Astrocyte of the cerebellum (primary cell): ENCODE measurements at regions not wholly inside any gene's neighbourhood (a gene's known extent, or its start where the extent isn't known, plus 50 kb on each side); places are given as distances from the start of the nearest gene placed in this dataset.
A peak's percentile ranks its signal among the peaks of the same experiment; 100 is the strongest.

Experiments used
- DNase-seq: peaks from one replicate; pipeline ENCODE4 v3.0.0-alpha.2; 2011; ENCODE audit warnings: low read depth
- H3K4me3 ChIP-seq: 2 replicates; pipeline ENCODE4 v1.5.1; 2011; ENCODE audit warnings: mild to moderate bottlenecking, low read depth, low read length, moderate library complexity
- in situ Hi-C: cut with HindIII; loops from 2 replicates; pipeline ENCODE4 v1.10.0; 2017; ENCODE audit warnings: low sequenced_read_pairs
- TF ChIP-seq, protein P1 (sequence below): IDR thresholded peaks from 2 replicates; pipeline ENCODE4 v1.5.1; 2012; ENCODE audit warnings: low read length, low read depth, moderate library complexity, mild to moderate bottlenecking; ENCODE audit errors: missing control alignments

DNA sequence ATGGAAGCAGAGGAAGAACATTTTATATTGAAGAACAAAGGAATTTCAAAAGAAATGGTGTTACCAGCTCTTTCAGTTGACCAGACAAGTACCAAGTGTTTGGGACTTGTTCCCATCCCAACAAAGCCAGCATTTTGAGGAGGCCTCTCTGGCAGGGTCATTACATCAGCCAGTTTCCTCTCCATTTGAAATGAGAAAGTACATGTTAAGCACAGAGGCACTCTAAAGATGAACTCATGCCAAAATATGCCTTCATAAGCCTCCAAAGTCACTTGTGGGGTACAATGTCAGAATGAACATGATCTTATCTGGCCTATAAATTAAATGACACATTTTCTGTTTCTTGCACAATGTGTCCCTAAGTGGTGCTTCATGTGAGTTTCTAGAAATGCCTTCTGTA lies 223.9 kb downstream of the PRL start:
- no peak for DNase-seq
- H3K4me3 ChIP-seq: no peak overlapping the region
- TF ChIP-seq, protein P1, sequence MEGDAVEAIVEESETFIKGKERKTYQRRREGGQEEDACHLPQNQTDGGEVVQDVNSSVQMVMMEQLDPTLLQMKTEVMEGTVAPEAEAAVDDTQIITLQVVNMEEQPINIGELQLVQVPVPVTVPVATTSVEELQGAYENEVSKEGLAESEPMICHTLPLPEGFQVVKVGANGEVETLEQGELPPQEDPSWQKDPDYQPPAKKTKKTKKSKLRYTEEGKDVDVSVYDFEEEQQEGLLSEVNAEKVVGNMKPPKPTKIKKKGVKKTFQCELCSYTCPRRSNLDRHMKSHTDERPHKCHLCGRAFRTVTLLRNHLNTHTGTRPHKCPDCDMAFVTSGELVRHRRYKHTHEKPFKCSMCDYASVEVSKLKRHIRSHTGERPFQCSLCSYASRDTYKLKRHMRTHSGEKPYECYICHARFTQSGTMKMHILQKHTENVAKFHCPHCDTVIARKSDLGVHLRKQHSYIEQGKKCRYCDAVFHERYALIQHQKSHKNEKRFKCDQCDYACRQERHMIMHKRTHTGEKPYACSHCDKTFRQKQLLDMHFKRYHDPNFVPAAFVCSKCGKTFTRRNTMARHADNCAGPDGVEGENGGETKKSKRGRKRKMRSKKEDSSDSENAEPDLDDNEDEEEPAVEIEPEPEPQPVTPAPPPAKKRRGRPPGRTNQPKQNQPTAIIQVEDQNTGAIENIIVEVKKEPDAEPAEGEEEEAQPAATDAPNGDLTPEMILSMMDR: no peak
- in situ Hi-C loops: no loop called here

GRCh38 chr6:22073516-22074198 lies 223.2 kb downstream of the PRL start:
- in situ Hi-C loops: no loop called here
- TF ChIP-seq, protein P1: no peak
- no peak for DNase-seq

DNA sequence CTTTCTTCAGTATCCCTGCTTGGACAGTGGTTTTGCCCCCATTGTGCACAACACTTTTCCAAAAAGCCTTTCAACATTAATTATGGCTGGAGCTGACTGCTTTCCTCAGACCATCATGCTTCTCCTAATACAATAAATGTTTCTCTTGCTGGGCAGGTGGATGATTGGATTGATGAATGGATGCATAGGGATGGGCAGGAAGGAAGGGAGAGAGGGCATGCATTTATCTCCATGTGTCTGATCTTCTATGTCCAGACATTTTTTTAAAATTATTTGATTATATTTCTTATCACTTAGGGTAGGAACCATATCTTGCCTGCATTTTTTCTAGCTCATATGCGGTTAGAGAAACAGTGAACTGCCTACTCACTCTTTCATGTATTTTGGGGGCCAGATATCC lies 218.5 kb downstream of the PRL start:
- in situ Hi-C loops: no loop called here
- DNase-seq: no peak
- TF ChIP-seq, protein P1: no peak
- H3K4me3 ChIP-seq: no peak overlapping the region

More at GRCh38 chr6:22073516-22074198, 223.2 kb downstream of the PRL start:
- no peak overlapping the region for H3K4me3 ChIP-seq

GRCh38 chr6:22078802-22079545 lies 217.9 kb downstream of the PRL start:
- TF ChIP-seq, protein P1: no peak
- no peak overlapping the region for H3K4me3 ChIP-seq
- in situ Hi-C loops: no loop called here
- DNase-seq: no peak

DNA sequence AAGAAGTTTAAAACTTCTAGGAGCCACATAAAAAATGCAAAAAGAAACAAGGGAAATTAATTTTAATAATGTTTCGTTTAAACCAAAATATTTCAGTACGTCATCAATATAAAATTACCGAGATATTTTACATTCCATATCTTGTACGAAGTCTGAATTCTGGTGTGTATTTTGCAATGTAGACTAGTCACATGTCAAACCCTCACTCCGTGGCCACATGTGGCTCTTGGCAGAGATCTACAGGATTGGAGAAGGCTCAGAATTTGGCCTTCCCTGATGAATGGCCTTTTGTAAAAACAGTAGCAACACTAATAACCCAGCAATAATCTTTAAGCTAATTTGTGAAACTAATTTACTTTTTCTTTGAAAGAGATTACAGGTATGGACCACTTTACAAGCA lies 217.1 kb downstream of the PRL start:
- TF ChIP-seq, protein P1: no peak
- in situ Hi-C loops: no loop called here
- peak; percentile 68 for DNase-seq
- no peak overlapping the region for H3K4me3 ChIP-seq

- H3K4me3 ChIP-seq: no peak overlapping the region
- TF ChIP-seq, protein P1: no peak
- in situ Hi-C loops: no loop called here
- DNase-seq: no peak
Observed at GRCh38 chr6:22081709-22082108, 215.1 kb downstream of the PRL start.
